IPS-15b (cell line): ENCODE measurements at regions not wholly inside any gene's neighbourhood (a gene's known extent, or its start where the extent isn't known, plus 50 kb on each side); places are given as distances from the start of the nearest gene placed in this dataset.
"Not testable (repeated sequence)": the region's sequence is repeated elsewhere in the genome, so short reads cannot be mapped to it uniquely, and the experiment has no call there.

Experiments used
- H3K27me3 ChIP-seq: one replicate; pipeline ENCODE4 v1.6.1; 2013; ENCODE audit warnings: low read length; ENCODE audit not compliant: control insufficient read depth, insufficient read depth
- H3K36me3 ChIP-seq: one replicate; pipeline ENCODE4 v1.6.1; 2013; ENCODE audit warnings: low read length; ENCODE audit not compliant: control insufficient read depth, insufficient read depth
- H3K4me1 ChIP-seq: one replicate; pipeline ENCODE4 v1.6.1; 2013; ENCODE audit warnings: mild to moderate bottlenecking, low read length; ENCODE audit not compliant: control insufficient read depth, insufficient read depth
- H3K4me3 ChIP-seq: one replicate; pipeline ENCODE4 v1.5.1; 2013; ENCODE audit warnings: low read depth, low read length
- H3K9ac ChIP-seq: one replicate; pipeline ENCODE4 v1.6.1; 2013; ENCODE audit warnings: low read depth, mild to moderate bottlenecking, low read length
- H3K9me3 ChIP-seq: one replicate; pipeline ENCODE4 v1.6.1; 2013; ENCODE audit warnings: mild to moderate bottlenecking, low read length; ENCODE audit not compliant: control insufficient read depth, insufficient read depth

DNA sequence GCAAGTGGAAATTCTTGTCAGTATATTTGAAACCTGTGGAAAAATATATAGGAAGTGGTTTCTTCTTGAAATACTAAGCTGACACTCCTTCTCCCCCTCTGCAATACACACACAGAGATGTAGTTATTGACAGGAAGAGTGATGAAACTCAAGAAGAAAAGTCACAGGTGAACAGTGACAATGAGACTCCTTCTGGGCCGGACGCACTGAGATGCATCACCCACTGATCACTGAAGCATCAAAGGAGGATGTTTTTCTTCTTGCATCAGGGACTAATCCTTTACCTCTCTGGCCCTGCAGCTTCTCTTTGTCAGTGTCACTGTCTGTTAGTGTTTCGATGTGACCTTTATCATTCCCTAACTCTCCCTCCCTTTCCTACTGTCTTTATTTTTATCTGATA is 1864.2 kb upstream of the C9orf72 start:
- Histone ChIP-seq H3K27me3 (no peaks in the 10 kb centered on the region), H3K4me1 (peaks cover 3% of the 10 kb centered on the region), H3K9me3 (no peaks in the 10 kb centered on the region), H3K36me3 (no peaks in the 10 kb centered on the region), H3K4me3 (no peak overlapping the region), H3K9ac (no peak overlapping the region)

- Histone ChIP-seq H3K4me3 (no peak overlapping the region), H3K4me1 (peaks cover 3% of the 10 kb centered on the region), H3K9me3 (no peaks in the 10 kb centered on the region), H3K9ac (no peak overlapping the region), H3K36me3 (no peaks in the 10 kb centered on the region), H3K27me3 (no peaks in the 10 kb centered on the region)
These were observed 1866.7 kb upstream of the C9orf72 start for GRCh38 chr9:29439961-29440360.

DNA sequence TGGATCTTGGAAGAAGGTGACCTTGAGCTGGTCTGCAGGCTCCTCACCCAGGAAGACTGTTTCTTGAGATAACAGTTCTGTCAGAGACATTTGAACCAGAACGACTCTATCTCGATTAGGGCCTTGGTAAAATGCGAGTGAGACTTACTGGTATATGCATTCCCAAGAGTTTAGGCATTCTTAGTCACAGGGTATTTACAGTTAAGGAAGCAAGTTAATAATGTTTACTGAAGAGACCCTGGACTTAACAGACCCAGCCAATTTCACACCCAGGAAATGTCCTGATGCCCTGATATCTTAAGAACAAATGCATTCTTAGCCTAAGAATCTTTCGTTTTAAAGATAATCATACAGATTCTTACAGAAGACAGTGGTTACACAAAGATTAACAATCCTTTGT is 1867.2 kb upstream of the C9orf72 start:
- no peak overlapping the region for H3K4me3 ChIP-seq
- no peak overlapping the region for H3K9ac ChIP-seq
- no peaks in the 10 kb centered on the region for H3K36me3 ChIP-seq
- no peaks in the 10 kb centered on the region for H3K27me3 ChIP-seq
- no peaks in the 10 kb centered on the region for H3K9me3 ChIP-seq
- H3K4me1 ChIP-seq, result peaks cover 3% of the 10 kb centered on the region

GRCh38 chr9:29445751-29446150 is 1872.5 kb upstream of the C9orf72 start:
- Histone ChIP-seq H3K9me3 (no peaks in the 10 kb centered on the region), H3K9ac (no peak overlapping the region), H3K4me3 (no peak overlapping the region), H3K36me3 (no peaks in the 10 kb centered on the region), H3K27me3 (no peaks in the 10 kb centered on the region), H3K4me1 (peaks cover 5% of the 10 kb centered on the region)

- Histone ChIP-seq H3K36me3 (no peaks in the 10 kb centered on the region), H3K27me3 (no peaks in the 10 kb centered on the region), H3K9me3 (no peaks in the 10 kb centered on the region), H3K9ac (no peak overlapping the region), H3K4me1 (peaks cover 5% of the 10 kb centered on the region), H3K4me3 (no peak overlapping the region)
These were observed 1876.0 kb upstream of the C9orf72 start for GRCh38 chr9:29449306-29449705.

GRCh38 chr9:29450343-29450875 is 1877.1 kb upstream of the C9orf72 start:
- Histone ChIP-seq H3K4me3 (peak overlapping the region; percentile 55), H3K9ac (peak overlapping the region; percentile 66)
- not testable (repeated sequence) for H3K36me3 ChIP-seq, H3K9me3 ChIP-seq, H3K27me3 ChIP-seq, H3K4me1 ChIP-seq

GRCh38 chr9:29456940-29457339 is 1883.7 kb upstream of the C9orf72 start:
- no peaks in the 10 kb centered on the region for H3K4me1 ChIP-seq
- H3K4me3 ChIP-seq, result no peak overlapping the region
- H3K27me3 ChIP-seq, result no peaks in the 10 kb centered on the region
- no peak overlapping the region for H3K9ac ChIP-seq
- no peaks in the 10 kb centered on the region for H3K9me3 ChIP-seq
- no peaks in the 10 kb centered on the region for H3K36me3 ChIP-seq

GRCh38 chr9:29475471-29475870 is 1902.2 kb upstream of the C9orf72 start:
- H3K27me3 ChIP-seq, result no peaks in the 10 kb centered on the region
- no peaks in the 10 kb centered on the region for H3K4me1 ChIP-seq
- no peak overlapping the region for H3K9ac ChIP-seq
- H3K4me3 ChIP-seq, result no peak overlapping the region
- H3K9me3 ChIP-seq, result no peaks in the 10 kb centered on the region
- no peaks in the 10 kb centered on the region for H3K36me3 ChIP-seq

GRCh38 chr9:29511680-29512079 is 1938.4 kb upstream of the C9orf72 start:
- Histone ChIP-seq H3K9ac (no peak overlapping the region), H3K4me3 (no peak overlapping the region), H3K4me1 (peaks cover 10% of the 10 kb centered on the region), H3K9me3 (peaks cover 11% of the 10 kb centered on the region), H3K36me3 (no peaks in the 10 kb centered on the region), H3K27me3 (no peaks in the 10 kb centered on the region)

DNA sequence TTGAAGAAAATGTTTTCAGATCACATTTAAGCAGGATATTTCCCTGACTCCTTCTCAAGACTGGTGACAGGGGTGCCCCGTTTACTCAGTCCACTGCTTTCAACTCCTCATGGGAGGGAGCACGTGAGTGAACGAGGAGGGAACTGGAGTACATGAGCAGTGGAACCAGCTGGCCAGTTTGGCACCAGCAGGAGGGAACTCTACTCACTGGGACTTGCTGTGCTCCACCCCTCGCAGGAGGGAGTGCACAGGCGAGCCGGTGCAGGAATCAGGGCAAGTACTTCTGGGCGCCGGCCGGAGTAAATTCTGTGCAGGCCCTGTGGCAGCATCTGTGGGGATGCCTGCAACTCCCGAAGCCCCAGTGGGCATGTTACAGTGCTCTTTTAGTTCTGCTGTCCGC is 1941.1 kb upstream of the C9orf72 start:
- Histone ChIP-seq H3K9me3 (peaks cover 11% of the 10 kb centered on the region), H3K36me3 (no peaks in the 10 kb centered on the region), H3K4me3 (peak overlapping the region; percentile 12), H3K27me3 (no peaks in the 10 kb centered on the region), H3K9ac (no peak overlapping the region), H3K4me1 (peaks cover 10% of the 10 kb centered on the region)

GRCh38 chr9:29514862-29515261 is 1941.6 kb upstream of the C9orf72 start:
- peak overlapping the region; percentile 12 for H3K4me3 ChIP-seq
- H3K27me3 ChIP-seq, result no peaks in the 10 kb centered on the region
- H3K9me3 ChIP-seq, result peaks cover 7% of the 10 kb centered on the region
- H3K36me3 ChIP-seq, result no peaks in the 10 kb centered on the region
- no peak overlapping the region for H3K9ac ChIP-seq
- peaks cover 10% of the 10 kb centered on the region for H3K4me1 ChIP-seq

- Histone ChIP-seq H3K4me3 (no peak overlapping the region), H3K27me3 (no peaks in the 10 kb centered on the region), H3K9ac (no peak overlapping the region), H3K4me1 (no peaks in the 10 kb centered on the region), H3K36me3 (no peaks in the 10 kb centered on the region), H3K9me3 (no peaks in the 10 kb centered on the region)
These were observed 1975.2 kb upstream of the C9orf72 start for GRCh38 chr9:29548436-29548835.
